ENCODE measurements at regions not wholly inside any gene's neighbourhood (a gene's known extent, or its start where the extent isn't known, plus 50 kb on each side); places are given as distances from the start of the nearest gene placed in this dataset.

DNA sequence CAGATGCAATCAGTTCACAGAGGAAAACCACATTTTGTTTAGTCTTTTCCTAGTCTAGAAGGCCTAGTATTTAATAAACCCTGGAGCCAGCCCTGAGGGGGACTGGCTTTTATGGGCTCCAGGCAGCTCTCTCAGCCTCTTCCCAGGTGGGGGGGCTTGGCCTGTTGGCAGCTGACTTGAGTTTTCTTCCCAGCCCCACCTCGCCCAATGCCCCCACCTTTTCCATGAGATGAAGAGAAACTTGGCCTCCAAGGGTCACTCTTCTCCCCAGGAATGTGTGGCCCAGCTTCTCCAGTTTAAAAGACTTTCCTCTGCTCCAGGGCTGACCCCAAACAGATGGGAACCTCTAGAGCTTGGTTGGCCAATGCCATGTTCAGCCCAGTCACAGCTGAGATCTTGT is 196.1 kb downstream of the BMP7 start:
- TF ChIP-seq EZH2 (IDR thresholded peaks at IDR 0.05) = no peak
- TF ChIP-seq POLR2AphosphoS5 (IDR thresholded peaks at IDR 0.05; ENCODE audit: borderline replicate concordance, low read depth, low read length) = no peak
- no peak for TF ChIP-seq FOXP2 (optimal IDR thresholded peaks at IDR 0.05; ENCODE audit: control extremely low read depth, extremely low read length, insufficient read depth)
